HCT116 (cell line): ENCODE measurements at regions not wholly inside any gene's neighbourhood (a gene's known extent, or its start where the extent isn't known, plus 50 kb on each side); places are given as distances from the start of the nearest gene placed in this dataset.

Experiments
- ATAC-seq: fragments of 200-7000 bp; cut with Tn5 transposase; 2 replicates; pipeline ENCODE4 v1.9.1; 2020; ENCODE audit warnings: mild to moderate bottlenecking, moderate library complexity
- BruUV-seq: library from RNA; stranded (reverse); fragments of 400-500 nt; replicated peaks from 2 replicates; lab custom pipeline; 2021; lab: Mats Ljungman, UMichigan
- CTCF ChIA-PET: fragments of 300-600 bp; sonication (Branson Sonifier 250); formaldehyde crosslinking; loops from one replicate; lab custom pipeline; 2021; ENCODE audit warnings: antibody characterized with exemption; lab: Charles Lee
- POLR2A ChIA-PET: fragments of 300-600, 350-600 bp; sonication (Branson Sonifier 250); formaldehyde crosslinking; loops from one replicate; lab custom pipeline; 2021; ENCODE audit warnings: antibody characterized with exemption; lab: Charles Lee
- RAD21 ChIA-PET, 2 experiments: fragments of 300-600 bp; sonication (Branson Sonifier 250); formaldehyde crosslinking; loops; one replicate each; lab custom pipeline; 2023; ENCODE audit warnings: low total read pairs in 2 of 2; ENCODE audit not compliant: uncharacterized antibody in 2 of 2, unreplicated experiment in 2 of 2, low non-redundant PET in 1 of 2; lab: Charles Lee
- DNase-seq: peaks from one replicate; pipeline ENCODE4 v3.0.0-alpha.2; 2010; ENCODE audit warnings: low read depth, low spot score
- H2AFZ ChIP-seq: fragments of 200-600 bp; shearing (Covaris generic), sonication (generic); 2 replicates; pipeline ENCODE4 v1.6.1; 2017; ENCODE audit warnings: low read depth, mixed run types, mixed read lengths, antibody characterized with exemption, low read length; ENCODE audit not compliant: poor library complexity, severe bottlenecking
- H3K27ac ChIP-seq: 2 replicates; pipeline ENCODE4 v1.5.1; 2012; ENCODE audit warnings: low read depth, low read length
- H3K27me3 ChIP-seq: fragments of 200-600 bp; sonication (generic); 2 replicates; pipeline ENCODE4 v1.6.1; 2016; ENCODE audit warnings: mixed run types, low read length, mixed read lengths; ENCODE audit not compliant: insufficient read depth
- H3K36me3 ChIP-seq, 2 experiments: fragments of 200-500 bp in 1 of 2; fragments of 200-600 bp in 1 of 2; sonication (Bioruptor generic) in 1 of 2; sonication (generic) in 1 of 2; 2 replicates each; pipeline versions ENCODE4 v1.5.1 to v1.6.1; 2014 to 2016; ENCODE audit warnings: low read length in 2 of 2, inconsistent platforms in 1 of 2, mixed read lengths in 1 of 2, mixed run types in 1 of 2; ENCODE audit not compliant: insufficient read depth in 2 of 2, control insufficient read depth in 1 of 2
- H3K4me1 ChIP-seq, 2 experiments: fragments of 200-600 bp in 1 of 2; sonication (generic) in 1 of 2; 2 replicates each; pipeline versions ENCODE4 v1.5.1 to v1.6.1; 2012 to 2017; ENCODE audit warnings: low read length in 2 of 2, inconsistent platforms in 1 of 2, mild to moderate bottlenecking in 1 of 2, mixed read lengths in 1 of 2, mixed run types in 1 of 2, moderate library complexity in 1 of 2; ENCODE audit not compliant: insufficient read depth in 2 of 2, control insufficient read depth in 1 of 2
- H3K4me2 ChIP-seq: fragments of 200-600 bp; sonication (generic); 2 replicates; pipeline ENCODE4 v1.6.1; 2017; ENCODE audit warnings: mixed run types, low read length, mixed read lengths
- H3K4me3 ChIP-seq, 2 experiments: fragments of 200-600 bp in 1 of 2; sonication (generic) in 1 of 2; replicated peaks in 1 of 2; 2 replicates each; pipeline ENCODE4 v1.5.1; 2011 to 2016; ENCODE audit warnings: low read length in 2 of 2, control low read depth in 1 of 2, low read depth in 1 of 2, mild to moderate bottlenecking in 1 of 2, mixed read lengths in 1 of 2, mixed run types in 1 of 2
- H3K79me2 ChIP-seq: fragments of 200-600 bp; sonication (generic); 2 replicates; pipeline ENCODE4 v1.6.1; 2017; ENCODE audit warnings: mild to moderate bottlenecking, mixed run types, low read length, moderate library complexity, mixed read lengths; ENCODE audit not compliant: insufficient read depth
- H3K9ac ChIP-seq: fragments of 200-600 bp; sonication (generic); 2 replicates; pipeline ENCODE4 v1.6.1; 2016; ENCODE audit warnings: low read length, mixed read lengths
- H3K9me2 ChIP-seq: fragments of 200-600 bp; sonication (generic), shearing (Covaris generic); 2 replicates; pipeline ENCODE4 v1.6.1; 2017; ENCODE audit warnings: mixed run types, mild to moderate bottlenecking, moderate library complexity; ENCODE audit not compliant: insufficient read depth
- H3K9me3 ChIP-seq, 2 experiments: fragments of 200-500 bp in 1 of 2; fragments of 200-600 bp in 1 of 2; sonication (Bioruptor generic) in 1 of 2; sonication (generic) in 1 of 2; 2 replicates each; pipeline ENCODE4 v1.6.1; 2014 to 2017; ENCODE audit warnings: low read length in 2 of 2, mixed read lengths in 2 of 2, inconsistent platforms in 1 of 2, low read depth in 1 of 2, mild to moderate bottlenecking in 1 of 2, mixed run types in 1 of 2, moderate library complexity in 1 of 2; ENCODE audit not compliant: control insufficient read depth in 1 of 2, insufficient read depth in 1 of 2
- H4K20me1 ChIP-seq: fragments of 200-600 bp; sonication (generic), shearing (Covaris generic); 2 replicates; pipeline ENCODE4 v1.6.1; 2017; ENCODE audit warnings: mixed run types, mild to moderate bottlenecking, moderate library complexity; ENCODE audit not compliant: insufficient read depth
- CBX3 ChIP-seq: IDR thresholded peaks from 2 replicates; pipeline ENCODE4 v1.6.1; 2012; ENCODE audit warnings: low read depth
- CEBPB ChIP-seq: IDR thresholded peaks from 2 replicates; pipeline ENCODE4 v1.6.1; 2012; ENCODE audit warnings: low read depth
- CTCF ChIP-seq, 3 experiments: fragments of 200-600 bp in 1 of 3; sonication (generic) in 1 of 3; IDR thresholded peaks in 2 of 3; conservative IDR thresholded peaks in 1 of 3; 2 replicates each; pipeline ENCODE4 v1.5.1; 2012 to 2017; ENCODE audit warnings: low read depth in 2 of 3, low read length in 2 of 3, antibody characterized with exemption in 1 of 3, borderline replicate concordance in 1 of 3, control low read depth in 1 of 3, mild to moderate bottlenecking in 1 of 3, mixed read lengths in 1 of 3, mixed run types in 1 of 3, moderate library complexity in 1 of 3; ENCODE audit not compliant: insufficient read depth in 1 of 3
- EGR1 ChIP-seq: IDR thresholded peaks from 2 replicates; pipeline ENCODE4 v1.6.1; 2012; ENCODE audit warnings: low read depth
- FOSL1 ChIP-seq: IDR thresholded peaks from 2 replicates; pipeline ENCODE4 v1.6.1; 2012; ENCODE audit warnings: low read depth
- JUND ChIP-seq: IDR thresholded peaks from 2 replicates; pipeline ENCODE4 v1.6.1; 2012
- MAX ChIP-seq: IDR thresholded peaks from 2 replicates; pipeline ENCODE4 v1.6.1; 2012
- POLR2A ChIP-seq: IDR thresholded peaks from 2 replicates; pipeline ENCODE4 v1.7.0; 2011; ENCODE audit warnings: borderline replicate concordance; ENCODE audit not compliant: insufficient read depth, insufficient read length; ENCODE audit errors: extremely low read depth
- POLR2AphosphoS5 ChIP-seq: IDR thresholded peaks from 2 replicates; pipeline ENCODE4 v1.6.1; 2011; ENCODE audit warnings: mild to moderate bottlenecking, low read depth, low read length, moderate library complexity
- REST ChIP-seq: IDR thresholded peaks from 2 replicates; pipeline ENCODE4 v1.6.1; 2012; ENCODE audit warnings: low read depth
- SIN3A ChIP-seq: IDR thresholded peaks from 2 replicates; pipeline ENCODE4 v1.6.1; 2012; ENCODE audit warnings: low read depth
- TCF7L2 ChIP-seq: IDR thresholded peaks from 2 replicates; pipeline ENCODE4 v1.7.0; 2011; ENCODE audit warnings: borderline replicate concordance, inconsistent platforms; ENCODE audit not compliant: insufficient read depth, insufficient read length; ENCODE audit errors: extremely low read depth
- YY1 ChIP-seq: IDR thresholded peaks from 2 replicates; pipeline ENCODE4 v1.6.1; 2011; ENCODE audit warnings: low read length, low read depth, moderate library complexity, mild to moderate bottlenecking; ENCODE audit not compliant: insufficient replicate concordance; ENCODE audit errors: extremely low read depth
- intact Hi-C: fragments of 100-400 bp; cut with micrococcal nuclease; formaldehyde crosslinking; loops from 2 replicates; pipeline ENCODE4 v1.10.0; 2022

GRCh38 chr2:37563375-37564015, 107.9 kb downstream of the CDC42EP3 start:
- H4K20me1 ChIP-seq: no peaks in the 10 kb centered on the region
- RAD21 ChIA-PET: no interaction called here
- H3K36me3 ChIP-seq: no peaks in the 10 kb centered on the region
- CTCF ChIA-PET: interaction anchor here (1.4 kb wide), 1 partner anchor 26 kb away, joined by 3 read pairs; no protein-coding TSS in a partner anchor
- H3K79me2 ChIP-seq: no peaks in the 10 kb centered on the region
- H2AFZ ChIP-seq: no peak overlapping the region
- BruUV-seq: no TSS peak
- no peak overlapping the region for H3K9ac ChIP-seq
- ATAC-seq (no peak), DNase-seq (no peak)
- intact Hi-C loops: no loop called here
- H3K27me3 ChIP-seq: no peaks in the 10 kb centered on the region
- no peak overlapping the region for H3K27ac ChIP-seq
- POLR2A ChIA-PET: interaction anchor here (1.0 kb wide), 1 partner anchor 25 kb away, joined by 3 read pairs; no protein-coding TSS in a partner anchor
- H3K4me1 ChIP-seq: peaks cover 21 to 45% of the 10 kb centered on the region in 2 experiments
- H3K9me2 ChIP-seq: no peaks in the 10 kb centered on the region
- H3K4me2 ChIP-seq: peak overlapping the region; percentile 27
- no peaks in the 10 kb centered on the region; a peak in 1 of 4 replicates for H3K9me3 ChIP-seq
- TF ChIP-seq SIN3A (no peak), MAX (no peak), POLR2A (no peak), REST (no peak), CBX3 (no peak), FOSL1 (no peak), CEBPB (no peak), YY1 (no peak), EGR1 (no peak), CTCF (IDR thresholded peaks at IDR 0.05 in 2 of 3, conservative IDR thresholded peaks at IDR 0.05 in 1 of 3; ENCODE audit: borderline replicate concordance in 1 of 3, insufficient read depth in 1 of 3, low read depth in 2 of 3, low read length in 2 of 3) (no peak), POLR2AphosphoS5 (no peak), JUND (no peak), TCF7L2 (no peak)
- H3K4me3 ChIP-seq: no peak overlapping the region
